Transverse colon (tissue), 4 donors: ENCODE measurements at regions not wholly inside any gene's neighbourhood (a gene's known extent, or its start where the extent isn't known, plus 50 kb on each side); places are given as distances from the start of the nearest gene placed in this dataset.

ENCODE experiments used
- DNase-seq: peaks from one replicate; pipeline ENCODE4 v3.0.0-alpha.2; 2019
- H3K27ac ChIP-seq, 4 donors: fragments of 200-600 bp; sonication (generic); 2 replicates each; pipeline ENCODE4 v1.5.1; 2016 to 2018; ENCODE audit warnings: inconsistent platforms in 4 of 4
- H3K27me3 ChIP-seq: fragments of 200-600 bp; sonication (generic); 2 replicates; pipeline ENCODE4 v1.5.1; 2017; ENCODE audit warnings: inconsistent platforms
- H3K36me3 ChIP-seq, 4 donors: fragments of 200-600 bp; sonication (generic); 2 replicates each; pipeline ENCODE4 v1.5.1; 2017 to 2019; ENCODE audit warnings: inconsistent platforms in 4 of 4
- H3K4me1 ChIP-seq, 4 donors: fragments of 200-600 bp; sonication (generic); 2 replicates each; pipeline ENCODE4 v1.5.1; 2017 to 2020; ENCODE audit warnings: inconsistent platforms in 4 of 4
- H3K4me3 ChIP-seq, 4 donors: fragments of 200-600 bp; sonication (generic); 1 replicate in 1 of 4; 2 replicates in 3 of 4; pipeline versions ENCODE4 v1.5.1 to v1.6.1; 2017 to 2019; ENCODE audit warnings: inconsistent platforms in 4 of 4
- H3K9me3 ChIP-seq, 2 donors: fragments of 200-600 bp; sonication (generic); 2 replicates each; pipeline ENCODE4 v1.5.1; 2017 to 2019; ENCODE audit warnings: inconsistent platforms in 2 of 2
- EP300 ChIP-seq: sonication (generic); formaldehyde crosslinking; IDR thresholded peaks from one replicate; pipeline ENCODE4 v1.6.1; 2017; ENCODE audit warnings: antibody characterized with exemption, low read depth
- POLR2A ChIP-seq: fragments of 450-650 bp; IDR thresholded peaks from one replicate; pipeline ENCODE4 v1.6.1; 2016; ENCODE audit warnings: antibody characterized with exemption, mild to moderate bottlenecking, moderate library complexity
- POLR2AphosphoS5 ChIP-seq, 3 donors: sonication (generic); formaldehyde crosslinking; IDR thresholded peaks; one replicate each; pipeline ENCODE4 v1.6.1; 2016; ENCODE audit warnings: antibody characterized with exemption in 3 of 3
- WGBS, 2 donors: methylation state at CpG; one replicate each; pipeline ENCODE4 v1.1.5; 2018; ENCODE audit warnings: low coverage in 1 of 2; 5-methylcytosine and 5-hydroxymethylcytosine counted together
- in situ Hi-C, 4 donors: fragments of 200-750 bp; cut with MboI; loops; one replicate each; pipeline versions ENCODE4 v1.15.0 to v1.15.1; 2017; ENCODE audit warnings: low sequenced_read_pairs in 3 of 4, low pct_ligation_motif_present in 1 of 4, low pct_unique_long_range_greater_than_20kb in 1 of 4
- intact Hi-C: fragments of 100-400 bp; cut with DNase I; formaldehyde crosslinking; loops from one replicate; pipeline ENCODE4 v1.15.1; 2023; ENCODE audit warnings: low total_unique reads
- TF ChIP-seq, protein P1 (sequence below), 5 experiments: fragments of 200-600 bp in 3 of 5; fragments of 450-650 bp in 2 of 5; sonication (generic) in 3 of 5; IDR thresholded peaks; 1 replicate in 2 of 5; 2 replicates in 3 of 5; pipeline ENCODE4 v1.5.1; 2016 to 2017; ENCODE audit warnings: antibody characterized with exemption in 5 of 5, inconsistent platforms in 3 of 5, mild to moderate bottlenecking in 2 of 5, moderate library complexity in 1 of 5

- TF ChIP-seq, protein P1, sequence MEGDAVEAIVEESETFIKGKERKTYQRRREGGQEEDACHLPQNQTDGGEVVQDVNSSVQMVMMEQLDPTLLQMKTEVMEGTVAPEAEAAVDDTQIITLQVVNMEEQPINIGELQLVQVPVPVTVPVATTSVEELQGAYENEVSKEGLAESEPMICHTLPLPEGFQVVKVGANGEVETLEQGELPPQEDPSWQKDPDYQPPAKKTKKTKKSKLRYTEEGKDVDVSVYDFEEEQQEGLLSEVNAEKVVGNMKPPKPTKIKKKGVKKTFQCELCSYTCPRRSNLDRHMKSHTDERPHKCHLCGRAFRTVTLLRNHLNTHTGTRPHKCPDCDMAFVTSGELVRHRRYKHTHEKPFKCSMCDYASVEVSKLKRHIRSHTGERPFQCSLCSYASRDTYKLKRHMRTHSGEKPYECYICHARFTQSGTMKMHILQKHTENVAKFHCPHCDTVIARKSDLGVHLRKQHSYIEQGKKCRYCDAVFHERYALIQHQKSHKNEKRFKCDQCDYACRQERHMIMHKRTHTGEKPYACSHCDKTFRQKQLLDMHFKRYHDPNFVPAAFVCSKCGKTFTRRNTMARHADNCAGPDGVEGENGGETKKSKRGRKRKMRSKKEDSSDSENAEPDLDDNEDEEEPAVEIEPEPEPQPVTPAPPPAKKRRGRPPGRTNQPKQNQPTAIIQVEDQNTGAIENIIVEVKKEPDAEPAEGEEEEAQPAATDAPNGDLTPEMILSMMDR (IDR thresholded peaks at IDR 0.05) = no peak
- no peak for TF ChIP-seq EP300
- TF ChIP-seq POLR2A = no peak
- no peak for TF ChIP-seq POLR2AphosphoS5 (IDR thresholded peaks at IDR 0.05)
- intact Hi-C loops (no loop called here), in situ Hi-C loops (no loop called here)
- no peak for DNase-seq
- no peaks in the 10 kb centered on the region for H3K9me3 ChIP-seq
- no peaks in the 10 kb centered on the region for H3K27me3 ChIP-seq
- H3K4me1 ChIP-seq = no peaks in the 10 kb centered on the region
- no peak overlapping the region for H3K27ac ChIP-seq
- H3K36me3 ChIP-seq = no peaks in the 10 kb centered on the region
- H3K4me3 ChIP-seq = no peak overlapping the region
- 14 to 53% methylated on average over 1 to 3 of the region's 3 CpGs for WGBS, 2 donors
Measured at GRCh38 chr4:99763635-99764101, 53.0 kb upstream of the DAPP1 start.

DNA sequence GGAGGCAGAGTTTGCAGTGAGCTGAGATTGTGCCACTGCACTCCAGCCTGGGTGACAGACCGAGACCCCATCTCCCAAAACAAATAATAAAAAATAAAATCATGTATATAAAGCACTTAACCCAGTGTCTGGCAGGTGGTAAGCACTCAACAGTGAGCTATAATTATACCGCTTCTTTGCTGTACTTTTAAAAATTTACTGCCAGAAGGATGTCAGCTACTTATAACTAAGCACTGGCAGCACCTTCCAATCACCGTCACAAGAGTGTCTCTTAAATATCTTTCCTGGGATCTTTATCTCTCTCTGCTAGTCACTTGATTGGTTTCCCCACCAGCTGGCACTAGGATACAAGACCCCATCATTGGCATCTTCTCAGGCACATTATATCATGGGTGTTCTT, 53.9 kb upstream of the DAPP1 start:
- H3K4me1 ChIP-seq = no peaks in the 10 kb centered on the region
- no peaks in the 10 kb centered on the region for H3K27me3 ChIP-seq
- no peak overlapping the region for H3K4me3 ChIP-seq
- H3K27ac ChIP-seq = no peak overlapping the region
- intact Hi-C loops = no loop called here
- no peaks in the 10 kb centered on the region for H3K36me3 ChIP-seq
- in situ Hi-C loops = no loop called here
- WGBS, 2 donors = 77 to 82% methylated on average over 2 to 3 of the region's 3 CpGs
- TF ChIP-seq POLR2A (no peak), POLR2AphosphoS5 (IDR thresholded peaks at IDR 0.05) (no peak), EP300 (no peak)
- DNase-seq = no peak
- no peaks in the 10 kb centered on the region for H3K9me3 ChIP-seq

DNA sequence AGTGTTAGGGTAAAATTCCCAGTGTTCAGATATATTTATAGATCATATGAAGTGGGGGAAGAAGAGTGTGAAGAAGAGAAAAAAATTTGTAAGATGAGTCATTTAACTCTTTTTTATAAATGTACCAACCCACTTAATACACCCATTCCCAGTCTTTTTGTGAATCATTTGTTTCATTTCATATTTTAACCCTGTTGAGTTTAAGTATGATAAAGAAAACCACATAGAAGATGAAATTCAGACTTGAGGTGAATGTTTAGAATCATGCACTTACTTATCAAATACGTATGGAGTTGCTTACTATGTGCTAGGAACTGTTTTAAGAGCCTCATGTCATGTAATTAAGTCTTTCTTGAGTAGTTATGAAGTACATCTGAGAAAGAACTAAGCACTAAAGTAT, 56.6 kb upstream of the DAPP1 start:
- TF ChIP-seq POLR2A (no peak), EP300 (no peak), POLR2AphosphoS5 (IDR thresholded peaks at IDR 0.05) (no peak)
- TF ChIP-seq, protein P1 (IDR thresholded peaks at IDR 0.05) = no peak
- Histone ChIP-seq H3K4me3 (no peak overlapping the region), H3K36me3 (no peaks in the 10 kb centered on the region), H3K4me1 (no peaks in the 10 kb centered on the region), H3K9me3 (no peaks in the 10 kb centered on the region), H3K27me3 (no peaks in the 10 kb centered on the region), H3K27ac (no peak overlapping the region)
- in situ Hi-C loops = no loop called here
- intact Hi-C loops = no loop called here
- no peak for DNase-seq
- 53 to 56% methylated on average over 1 of the region's 1 CpG for whole genome bisulfite sequencing, 2 donors

DNA sequence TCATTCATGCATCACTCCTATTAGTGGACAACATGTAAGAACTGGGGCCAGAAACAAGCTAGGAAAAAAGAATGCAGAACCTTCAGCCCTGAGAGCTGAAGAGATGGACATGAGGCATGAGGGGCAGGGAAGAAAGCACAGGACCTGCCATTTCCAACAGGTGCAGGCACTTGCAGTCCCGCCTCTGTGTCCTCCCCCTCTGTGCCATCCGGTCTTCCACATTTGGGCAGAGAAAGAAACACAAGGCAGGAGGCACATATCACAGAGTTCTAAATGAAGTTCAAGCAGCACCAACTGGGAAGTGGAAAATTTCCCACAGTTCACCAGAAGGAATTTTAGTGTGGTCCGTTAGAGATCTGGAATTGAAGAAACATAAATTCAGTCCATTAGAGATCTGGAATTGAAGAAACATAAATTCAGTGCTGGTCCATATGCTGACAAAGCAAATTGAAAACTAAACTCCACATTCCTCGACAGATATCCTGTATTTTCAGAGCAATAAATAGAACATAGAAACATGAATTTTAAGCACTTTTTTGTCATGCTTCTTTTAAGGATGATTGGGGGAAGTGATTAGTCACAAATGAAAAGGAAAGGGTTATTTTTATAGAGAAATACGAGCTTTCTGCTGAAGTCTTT, 57.2 kb upstream of the DAPP1 start:
- no peak for DNase-seq
- H3K9me3 ChIP-seq = no peaks in the 10 kb centered on the region
- TF ChIP-seq EP300 = no peak
- intact Hi-C loops = no loop called here
- no peaks in the 10 kb centered on the region for H3K27me3 ChIP-seq
- H3K4me1 ChIP-seq = no peaks in the 10 kb centered on the region
- no peak overlapping the region for H3K27ac ChIP-seq
- WGBS, 2 donors = 28 to 47% methylated on average over 3 to 5 of the region's 5 CpGs
- in situ Hi-C loops = no loop called here
- no peaks in the 10 kb centered on the region for H3K36me3 ChIP-seq
- H3K4me3 ChIP-seq = no peak overlapping the region

DNA sequence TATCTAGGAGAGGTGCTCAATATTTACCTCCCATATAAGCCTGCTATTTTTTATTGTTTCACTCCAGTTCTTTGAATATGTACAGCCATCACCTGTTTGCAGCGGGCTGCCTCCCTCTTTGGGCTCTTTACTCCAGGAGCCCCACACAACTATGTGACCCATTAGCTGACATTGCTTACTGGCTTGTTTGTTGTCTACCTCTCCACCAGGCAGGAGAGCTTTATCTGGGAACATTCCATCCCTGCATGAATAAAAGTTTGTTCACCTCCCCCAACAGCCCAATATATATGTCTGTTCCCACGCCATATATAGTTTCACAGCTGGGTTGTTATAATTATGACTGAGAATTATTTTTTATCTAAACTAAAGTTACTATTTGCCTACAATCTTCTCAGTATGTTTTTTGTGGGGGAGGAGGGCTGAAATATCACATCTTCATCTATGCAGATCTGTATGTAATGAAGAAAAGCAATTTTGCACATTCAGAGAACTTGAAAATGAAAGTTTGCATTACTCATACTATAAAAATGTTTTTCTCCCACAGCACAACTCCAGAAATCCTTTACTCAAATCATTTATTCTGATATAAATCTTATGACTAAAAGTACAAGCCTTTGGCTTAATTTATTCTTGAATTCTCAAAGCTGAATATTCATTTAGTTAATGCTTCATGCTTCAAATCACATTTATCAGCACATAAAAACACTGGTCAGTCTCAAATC, 61.2 kb upstream of the DAPP1 start:
- no peak for TF ChIP-seq POLR2A
- TF ChIP-seq, protein P1 (IDR thresholded peaks at IDR 0.05) = no peak
- no peak for DNase-seq
- Histone ChIP-seq H3K27me3 (no peaks in the 10 kb centered on the region), H3K36me3 (no peaks in the 10 kb centered on the region), H3K27ac (no peak overlapping the region), H3K4me1 (no peaks in the 10 kb centered on the region), H3K4me3 (no peak overlapping the region), H3K9me3 (no peaks in the 10 kb centered on the region)
- intact Hi-C loops = no loop called here
- in situ Hi-C loops = no loop called here
- 60 to 69% methylated on average over 1 to 2 of the region's 2 CpGs for WGBS, 2 donors
